GM21529 (cell line): ENCODE measurements at regions not wholly inside any gene's neighbourhood (a gene's known extent, or its start where the extent isn't known, plus 50 kb on each side); places are given as distances from the start of the nearest gene placed in this dataset.

Source experiments
- ATAC-seq: cut with Tn5 transposase; IDR thresholded peaks from one replicate; pipeline ENCODE4 v1.9.1; 2021; ENCODE audit not compliant: unreplicated experiment

- no peak for ATAC-seq
These were observed 139.9 kb downstream of the MRPL57 start for GRCh38 chr13:21316376-21316775.

- ATAC-seq = no peak
These were observed 140.1 kb downstream of the ZDHHC20 start for GRCh38 chr13:21318891-21319532.

GRCh38 chr13:21319869-21320641, 139.0 kb downstream of the ZDHHC20 start:
- no peak for ATAC-seq

- ATAC-seq = no peak
These were observed 138.5 kb downstream of the ZDHHC20 start for GRCh38 chr13:21320642-21321034.

- ATAC-seq = no peak
These were observed 137.8 kb downstream of the ZDHHC20 start for GRCh38 chr13:21321269-21321668.

GRCh38 chr13:21322327-21322965, 136.7 kb downstream of the ZDHHC20 start:
- no peak for ATAC-seq
